Erythroblast (primary cell): ENCODE measurements at regions not wholly inside any gene's neighbourhood (a gene's known extent, or its start where the extent isn't known, plus 50 kb on each side); places are given as distances from the start of the nearest gene placed in this dataset.

ENCODE experiments used
- GATA1 ChIP-seq: IDR thresholded peaks from 2 replicates; pipeline ENCODE4 v1.6.1; 2011; ENCODE audit warnings: low read depth, mild to moderate bottlenecking, control low read depth, low read length, moderate library complexity
- POLR2A ChIP-seq: IDR thresholded peaks from 2 replicates; pipeline ENCODE4 v1.6.1; 2011; ENCODE audit warnings: mild to moderate bottlenecking, low read length

GRCh38 chr14:55508676-55509075 lies 68.3 kb upstream of the TBPL2 start:
- TF ChIP-seq POLR2A, result no peak
- TF ChIP-seq GATA1, result no peak
